ENCODE measurements at regions not wholly inside any gene's neighbourhood (a gene's known extent, or its start where the extent isn't known, plus 50 kb on each side); places are given as distances from the start of the nearest gene placed in this dataset.

- no peak for DNase-seq (ENCODE audit: low read depth)
- TF ChIP-seq CTCF (IDR thresholded peaks at IDR 0.05; ENCODE audit: control insufficient read depth, insufficient read depth, low read depth, low read length, missing control alignments), result no peak
- no peak overlapping the region for H3K4me3 ChIP-seq (ENCODE audit: control insufficient read depth, low read depth, low read length)
These were observed 49.9 kb downstream of the SYNE3 start for GRCh38 chr14:95466506-95466905.

DNA sequence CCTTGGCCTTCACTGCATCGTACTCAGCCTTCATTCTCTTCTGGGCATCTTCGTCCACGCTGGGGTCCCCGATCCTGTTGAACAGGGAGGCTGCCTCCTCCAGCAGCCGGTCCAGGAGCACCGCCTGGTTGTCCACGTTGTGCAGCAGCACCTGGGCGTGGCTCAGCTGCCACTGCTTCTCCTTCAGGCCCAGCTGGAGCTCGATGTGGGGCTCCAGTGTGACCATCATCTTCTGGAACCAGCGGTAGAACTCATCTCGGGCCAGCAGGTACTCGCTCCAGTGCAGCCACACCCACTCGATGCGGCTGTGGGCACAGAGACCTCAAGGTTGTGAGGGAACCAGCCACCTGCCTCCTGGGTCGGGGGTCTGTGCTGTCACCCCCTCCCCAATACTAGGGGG is 50.5 kb downstream of the SYNE3 start:
- no peak for DNase-seq (ENCODE audit: low read depth)
- no peak for TF ChIP-seq CTCF (IDR thresholded peaks at IDR 0.05; ENCODE audit: control insufficient read depth, insufficient read depth, low read depth, low read length, missing control alignments)
- no peak overlapping the region for H3K4me3 ChIP-seq (ENCODE audit: control insufficient read depth, low read depth, low read length)

- no peak for TF ChIP-seq CTCF (IDR thresholded peaks at IDR 0.05; ENCODE audit: control insufficient read depth, insufficient read depth, low read depth, low read length, missing control alignments)
- DNase-seq (ENCODE audit: low read depth), result no peak
- H3K4me3 ChIP-seq (ENCODE audit: control insufficient read depth, low read depth, low read length), result no peak overlapping the region
These were observed 51.1 kb downstream of the SYNE3 start for GRCh38 chr14:95465358-95465757.

DNA sequence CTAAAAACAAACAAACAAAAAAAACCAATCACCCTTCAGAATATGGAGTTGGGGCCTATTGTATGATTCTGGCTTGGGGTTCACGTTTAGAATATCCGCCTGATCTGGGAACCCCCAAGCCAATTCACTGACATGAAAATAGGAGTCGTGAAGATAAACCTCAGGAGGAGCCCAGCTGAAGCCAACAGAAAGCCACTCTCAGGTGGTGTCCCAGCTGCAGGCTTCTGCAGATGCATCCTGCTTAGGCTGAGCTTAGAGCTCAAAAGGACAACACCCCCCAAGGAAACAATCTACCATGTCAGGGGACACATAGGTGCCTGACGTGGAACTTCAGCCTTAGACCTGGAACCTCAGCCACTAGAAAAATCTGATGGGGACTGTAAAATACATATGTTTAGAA is 51.9 kb downstream of the SYNE3 start:
- no peak for TF ChIP-seq CTCF (IDR thresholded peaks at IDR 0.05; ENCODE audit: control insufficient read depth, insufficient read depth, low read depth, low read length, missing control alignments)
- H3K4me3 ChIP-seq (ENCODE audit: control insufficient read depth, low read depth, low read length), result no peak overlapping the region
- DNase-seq (ENCODE audit: low read depth), result no peak

DNA sequence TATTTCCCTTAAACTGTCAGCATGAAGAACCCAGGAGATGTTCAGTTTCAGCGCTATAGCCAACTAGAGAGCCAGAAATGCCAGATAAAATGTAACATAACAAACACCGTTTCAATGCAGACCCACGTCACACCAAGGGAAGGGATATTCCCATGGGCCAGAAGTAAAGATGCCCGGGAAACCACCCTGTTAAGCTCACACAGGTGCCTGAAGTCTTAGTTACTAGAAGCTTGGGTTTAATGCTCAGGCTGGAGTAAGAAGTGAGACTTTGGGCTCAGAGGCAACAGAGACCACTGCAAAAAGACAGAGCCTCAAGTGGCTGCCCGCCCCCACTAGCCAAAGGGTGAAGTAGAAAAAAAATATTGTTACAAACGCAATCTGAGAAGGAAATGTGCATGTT is 52.3 kb downstream of the SYNE3 start:
- DNase-seq (ENCODE audit: low read depth), result no peak

DNA sequence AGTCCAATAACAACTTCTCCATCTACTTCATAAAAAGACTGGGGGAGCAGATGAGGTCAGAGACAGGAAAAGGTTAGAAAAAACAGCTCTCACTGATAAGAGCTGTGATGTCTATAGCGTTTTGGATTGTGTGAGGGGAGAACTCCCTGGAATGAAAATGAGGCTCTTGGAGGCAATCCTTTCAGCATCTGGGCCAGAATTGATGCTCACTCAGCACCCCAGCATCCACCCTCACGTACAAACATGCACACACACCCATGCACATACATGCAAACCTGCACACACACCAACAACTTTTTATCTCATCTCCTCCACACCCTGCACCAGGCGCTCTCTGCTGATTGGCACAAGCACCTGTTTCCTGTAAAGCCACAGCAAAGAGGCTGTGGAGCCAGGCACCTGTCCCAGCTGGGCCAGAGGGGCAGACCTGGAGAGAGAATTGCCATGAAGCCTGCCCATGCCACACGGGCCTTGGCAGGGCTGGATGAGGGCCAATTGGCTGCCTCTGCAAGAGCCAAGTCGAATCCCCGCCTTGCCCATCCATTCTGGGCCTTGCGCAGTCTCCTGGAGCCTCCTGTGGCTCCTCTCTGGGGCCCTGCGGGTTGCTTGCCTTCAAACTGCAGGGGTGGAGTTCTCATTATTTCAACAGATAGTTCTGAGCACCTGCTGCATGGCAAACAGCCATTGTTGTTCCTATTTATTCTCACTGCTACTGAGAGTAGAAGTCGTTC is 53.1 kb downstream of the SYNE3 start:
- no peak for TF ChIP-seq CTCF (IDR thresholded peaks at IDR 0.05; ENCODE audit: control insufficient read depth, insufficient read depth, low read depth, low read length, missing control alignments)
- no peak for DNase-seq (ENCODE audit: low read depth)
- no peak overlapping the region for H3K4me3 ChIP-seq (ENCODE audit: control insufficient read depth, low read depth, low read length)

More for the DNA sequence above, 52.3 kb downstream of the SYNE3 start:
- H3K4me3 ChIP-seq (ENCODE audit: control insufficient read depth, low read depth, low read length), result no peak overlapping the region
- TF ChIP-seq CTCF (IDR thresholded peaks at IDR 0.05; ENCODE audit: control insufficient read depth, insufficient read depth, low read depth, low read length, missing control alignments), result no peak

All from AG09309 (cell line).